ENCODE measurements at regions not wholly inside any gene's neighbourhood (a gene's known extent, or its start where the extent isn't known, plus 50 kb on each side); places are given as distances from the start of the nearest gene placed in this dataset.

DNA sequence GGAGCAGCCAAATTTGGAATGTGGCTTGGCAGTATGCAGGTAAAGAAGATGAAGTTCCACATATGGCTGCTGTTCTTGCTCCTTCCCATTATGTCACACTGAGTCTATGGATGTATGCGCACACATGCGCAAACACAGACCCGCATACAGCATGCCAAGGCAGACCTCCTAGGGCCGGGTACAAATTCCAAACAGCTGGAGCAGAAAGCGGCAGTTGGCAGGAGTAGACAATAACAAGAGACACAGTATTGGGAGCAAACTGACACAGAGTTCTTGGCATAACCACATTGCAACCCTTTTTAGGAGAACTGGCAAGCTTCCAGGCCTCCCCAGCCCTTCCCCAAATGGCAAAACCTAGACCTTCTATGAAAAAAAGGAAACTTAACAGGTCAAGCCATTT is 268.9 kb downstream of the SP3 start:
- in situ Hi-C loops (cut with HindIII; ENCODE audit: extremely low pct_ligation_motif_present, low pct_unique_long_range_greater_than_20kb) (no loop called here), intact Hi-C loops (cut with micrococcal nuclease; ENCODE audit: unreplicated experiment) (no loop called here)
- ATAC-seq: no peak
- ChIA-PET POLR2A (no interaction called here), CTCF (ENCODE audit: low intra/inter-chr PET ratio, low total read pairs) (no interaction called here)
- no peak for DNase-seq (ENCODE audit: low spot score)
- H3K9ac ChIP-seq (ENCODE audit: insufficient read depth, low read depth, low read length): no peak overlapping the region
- H3K36me3 ChIP-seq (replicated peaks in 1 of 2; ENCODE audit: control insufficient read depth in 1 of 2, insufficient read depth in 2 of 2, low read length in 2 of 2): no peaks in the 10 kb centered on the region
- H3K4me2 ChIP-seq (ENCODE audit: low read depth, low read length): no peak overlapping the region
- FAIRE-seq: no peak
- WGBS (ENCODE audit: low lambda C conversion rate): 33% methylated on average over 5 of the region's 5 CpGs
- peaks cover 0 to 3% of the 10 kb centered on the region in 2 experiments; a peak in 1 of 5 replicates for H3K27me3 ChIP-seq (ENCODE audit: control insufficient read depth in 1 of 2, insufficient read depth in 2 of 2, low read length in 2 of 2)
- no peak overlapping the region for H3K27ac ChIP-seq (ENCODE audit: extremely low read length, insufficient read depth, low read length)
- TF ChIP-seq ZNF431 (CRISPR knock-in tag; IDR thresholded peaks at IDR 0.05; ENCODE audit: borderline replicate concordance, low read depth): no peak
- TF ChIP-seq ZNF549 (CRISPR knock-in tag; IDR thresholded peaks at IDR 0.05): no peak
- no peak for TF ChIP-seq HHEX (CRISPR knock-in tag; IDR thresholded peaks at IDR 0.05)
- TF ChIP-seq, protein P1, sequence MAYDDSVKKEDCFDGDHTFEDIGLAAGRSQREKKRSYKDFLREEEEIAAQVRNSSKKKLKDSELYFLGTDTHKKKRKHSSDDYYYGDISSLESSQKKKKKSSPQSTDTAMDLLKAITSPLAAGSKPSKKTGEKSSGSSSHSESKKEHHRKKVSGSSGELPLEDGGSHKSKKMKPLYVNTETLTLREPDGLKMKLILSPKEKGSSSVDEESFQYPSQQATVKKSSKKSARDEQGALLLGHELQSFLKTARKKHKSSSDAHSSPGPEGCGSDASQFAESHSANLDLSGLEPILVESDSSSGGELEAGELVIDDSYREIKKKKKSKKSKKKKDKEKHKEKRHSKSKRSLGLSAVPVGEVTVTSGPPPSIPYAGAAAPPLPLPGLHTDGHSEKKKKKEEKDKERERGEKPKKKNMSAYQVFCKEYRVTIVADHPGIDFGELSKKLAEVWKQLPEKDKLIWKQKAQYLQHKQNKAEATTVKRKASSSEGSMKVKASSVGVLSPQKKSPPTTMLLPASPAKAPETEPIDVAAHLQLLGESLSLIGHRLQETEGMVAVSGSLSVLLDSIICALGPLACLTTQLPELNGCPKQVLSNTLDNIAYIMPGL (CRISPR knock-in tag; IDR thresholded peaks at IDR 0.05; ENCODE audit: borderline replicate concordance in 1 of 2, low read depth in 1 of 2): no peak
- no peak for TF ChIP-seq ZNF256 (CRISPR knock-in tag; conservative IDR thresholded peaks at IDR 0.05)
- TF ChIP-seq ZBTB42 (CRISPR knock-in tag; IDR thresholded peaks at IDR 0.05): no peak
- no peaks in the 10 kb centered on the region for H3K79me2 ChIP-seq (ENCODE audit: insufficient read depth, low read length)
- no TSS peak for BruUV-seq (replicated peaks)
- no peak overlapping the region for H2AFZ ChIP-seq (ENCODE audit: low read length)
- no peaks in the 10 kb centered on the region for H4K20me1 ChIP-seq (ENCODE audit: insufficient read depth, low read length)
- no peak overlapping the region for H3K4me3 ChIP-seq (replicated peaks in 1 of 3; ENCODE audit: insufficient read depth in 1 of 3, low read depth in 2 of 3, low read length in 3 of 3)
- H3K9me3 ChIP-seq (ENCODE audit: low read length): no peaks in the 10 kb centered on the region; the same call in 1 of the 2 replicates
- H3K4me1 ChIP-seq (ENCODE audit: insufficient read depth, low read length): no peaks in the 10 kb centered on the region

DNA sequence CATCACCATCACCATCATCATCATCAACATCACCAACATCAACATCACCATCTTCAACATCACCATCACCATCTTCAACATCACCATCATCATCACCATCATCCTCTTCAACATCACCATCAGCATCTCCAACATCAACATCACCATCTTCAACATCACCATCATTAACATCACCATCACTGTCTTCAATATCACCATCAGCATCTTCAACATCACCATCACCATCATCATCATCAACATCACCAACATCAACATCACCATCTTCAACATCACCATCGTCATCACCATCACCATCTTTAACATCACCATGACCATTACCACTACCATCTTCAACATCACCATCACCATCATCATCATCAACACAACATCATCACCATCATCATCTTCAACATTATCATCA is 267.2 kb downstream of the SP3 start:
- no peak overlapping the region for H3K27ac ChIP-seq (ENCODE audit: extremely low read length, insufficient read depth, low read length)
- no peaks in the 10 kb centered on the region for H3K4me1 ChIP-seq (ENCODE audit: insufficient read depth, low read length)
- DNase-seq (ENCODE audit: low spot score) (no peak), ATAC-seq (no peak), FAIRE-seq (no peak)
- 2% methylated on average over 1 of the region's 1 CpG for WGBS (ENCODE audit: low lambda C conversion rate)
- intact Hi-C loops (cut with micrococcal nuclease; ENCODE audit: unreplicated experiment) (no loop called here), in situ Hi-C loops (cut with HindIII; ENCODE audit: extremely low pct_ligation_motif_present, low pct_unique_long_range_greater_than_20kb) (no loop called here)
- ChIA-PET CTCF (ENCODE audit: low intra/inter-chr PET ratio, low total read pairs) (no interaction called here), POLR2A (no interaction called here)
- no peak overlapping the region for H3K9ac ChIP-seq (ENCODE audit: insufficient read depth, low read depth, low read length)
- H3K36me3 ChIP-seq (replicated peaks in 1 of 2; ENCODE audit: control insufficient read depth in 1 of 2, insufficient read depth in 2 of 2, low read length in 2 of 2): no peaks in the 10 kb centered on the region
- no peak overlapping the region for H3K4me2 ChIP-seq (ENCODE audit: low read depth, low read length)
- no peak overlapping the region for H2AFZ ChIP-seq (ENCODE audit: low read length)
- no peaks in the 10 kb centered on the region for H4K20me1 ChIP-seq (ENCODE audit: insufficient read depth, low read length)
- no peaks in the 10 kb centered on the region; the same call in 1 of the 2 replicates for H3K9me3 ChIP-seq (ENCODE audit: low read length)
- H3K79me2 ChIP-seq (ENCODE audit: insufficient read depth, low read length): no peaks in the 10 kb centered on the region
- H3K27me3 ChIP-seq (ENCODE audit: control insufficient read depth in 1 of 2, insufficient read depth in 2 of 2, low read length in 2 of 2): no peaks in the 10 kb centered on the region
- BruUV-seq (replicated peaks): no TSS peak
- no peak overlapping the region for H3K4me3 ChIP-seq (replicated peaks in 1 of 3; ENCODE audit: insufficient read depth in 1 of 3, low read depth in 2 of 3, low read length in 3 of 3)
- TF ChIP-seq FOXP1 (IDR thresholded peaks at IDR 0.05): peak; percentile 68
- TF ChIP-seq FOXP1 (CRISPR knock-in tag; IDR thresholded peaks at IDR 0.05): no peak
- no peak for TF ChIP-seq BCL6 (CRISPR knock-in tag; IDR thresholded peaks at IDR 0.05)
- TF ChIP-seq CREB1 (IDR thresholded peaks at IDR 0.05): peak; percentile 99
- TF ChIP-seq CREB1 (CRISPR knock-in tag; IDR thresholded peaks at IDR 0.05): no peak
- peak; percentile 84 for TF ChIP-seq ZNF282 (IDR thresholded peaks at IDR 0.05; ENCODE audit: partially characterized antibody)
- no peak for TF ChIP-seq ZNF841 (CRISPR knock-in tag; IDR thresholded peaks at IDR 0.05; ENCODE audit: borderline replicate concordance)
- TF ChIP-seq, protein P2, sequence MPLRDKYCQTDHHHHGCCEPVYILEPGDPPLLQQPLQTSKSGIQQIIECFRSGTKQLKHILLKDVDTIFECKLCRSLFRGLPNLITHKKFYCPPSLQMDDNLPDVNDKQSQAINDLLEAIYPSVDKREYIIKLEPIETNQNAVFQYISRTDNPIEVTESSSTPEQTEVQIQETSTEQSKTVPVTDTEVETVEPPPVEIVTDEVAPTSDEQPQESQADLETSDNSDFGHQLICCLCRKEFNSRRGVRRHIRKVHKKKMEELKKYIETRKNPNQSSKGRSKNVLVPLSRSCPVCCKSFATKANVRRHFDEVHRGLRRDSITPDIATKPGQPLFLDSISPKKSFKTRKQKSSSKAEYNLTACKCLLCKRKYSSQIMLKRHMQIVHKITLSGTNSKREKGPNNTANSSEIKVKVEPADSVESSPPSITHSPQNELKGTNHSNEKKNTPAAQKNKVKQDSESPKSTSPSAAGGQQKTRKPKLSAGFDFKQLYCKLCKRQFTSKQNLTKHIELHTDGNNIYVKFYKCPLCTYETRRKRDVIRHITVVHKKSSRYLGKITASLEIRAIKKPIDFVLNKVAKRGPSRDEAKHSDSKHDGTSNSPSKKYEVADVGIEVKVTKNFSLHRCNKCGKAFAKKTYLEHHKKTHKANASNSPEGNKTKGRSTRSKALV (CRISPR knock-in tag; IDR thresholded peaks at IDR 0.05): no peak
- no peak for TF ChIP-seq ZKSCAN5 (CRISPR knock-in tag; IDR thresholded peaks at IDR 0.05)
- TF ChIP-seq, protein P3, sequence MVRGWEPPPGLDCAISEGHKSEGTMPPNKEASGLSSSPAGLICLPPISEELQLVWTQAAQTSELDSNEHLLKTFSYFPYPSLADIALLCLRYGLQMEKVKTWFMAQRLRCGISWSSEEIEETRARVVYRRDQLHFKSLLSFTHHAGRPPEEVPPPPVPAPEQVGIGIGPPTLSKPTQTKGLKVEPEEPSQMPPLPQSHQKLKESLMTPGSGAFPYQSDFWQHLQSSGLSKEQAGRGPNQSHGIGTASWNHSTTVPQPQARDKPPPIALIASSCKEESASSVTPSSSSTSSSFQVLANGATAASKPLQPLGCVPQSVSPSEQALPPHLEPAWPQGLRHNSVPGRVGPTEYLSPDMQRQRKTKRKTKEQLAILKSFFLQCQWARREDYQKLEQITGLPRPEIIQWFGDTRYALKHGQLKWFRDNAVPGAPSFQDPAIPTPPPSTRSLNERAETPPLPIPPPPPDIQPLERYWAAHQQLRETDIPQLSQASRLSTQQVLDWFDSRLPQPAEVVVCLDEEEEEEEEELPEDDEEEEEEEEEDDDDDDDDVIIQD (CRISPR knock-in tag; IDR thresholded peaks at IDR 0.05; ENCODE audit: low read depth): no peak
- TF ChIP-seq SOX6 (IDR thresholded peaks at IDR 0.05): peak; percentile 98
- TF ChIP-seq SOX6 (CRISPR knock-in tag; IDR thresholded peaks at IDR 0.05): no peak

Measured in HepG2 (cell line).